Muscle layer of duodenum (tissue), 2 donors: ENCODE measurements at regions not wholly inside any gene's neighbourhood (a gene's known extent, or its start where the extent isn't known, plus 50 kb on each side); places are given as distances from the start of the nearest gene placed in this dataset.

Experiments
- H3K27ac ChIP-seq: one replicate; pipeline ENCODE4 v1.7.0; 2013; ENCODE audit warnings: mild to moderate bottlenecking, low read length
- H3K27me3 ChIP-seq: one replicate; pipeline ENCODE4 v1.7.0; 2013; ENCODE audit warnings: low read depth, mild to moderate bottlenecking, control low read depth, low read length
- H3K36me3 ChIP-seq, 2 donors: one replicate each; pipeline ENCODE4 v1.7.0; 2013; ENCODE audit warnings: low read length in 2 of 2, control low read depth in 1 of 2, mild to moderate bottlenecking in 1 of 2; ENCODE audit not compliant: insufficient read depth in 2 of 2, control insufficient read depth in 1 of 2
- H3K4me1 ChIP-seq, 2 donors: one replicate each; pipeline ENCODE4 v1.7.0; 2013; ENCODE audit warnings: low read length in 2 of 2, mild to moderate bottlenecking in 2 of 2, control low read depth in 1 of 2, moderate library complexity in 1 of 2; ENCODE audit not compliant: insufficient read depth in 2 of 2, control insufficient read depth in 1 of 2
- H3K4me3 ChIP-seq, 2 donors: one replicate each; pipeline ENCODE4 v1.7.0; 2013; ENCODE audit warnings: low read length in 2 of 2, low read depth in 1 of 2, mild to moderate bottlenecking in 1 of 2
- H3K9me3 ChIP-seq, 2 donors: one replicate each; pipeline ENCODE4 v1.7.0; 2013; ENCODE audit warnings: low read length in 2 of 2, control low read depth in 1 of 2, mild to moderate bottlenecking in 1 of 2; ENCODE audit not compliant: control insufficient read depth in 1 of 2
- donor health status: healthy.

GRCh38 chr20:57940868-57941522 is 231.2 kb upstream of the PMEPA1 start:
- H3K27me3 ChIP-seq = no peaks in the 10 kb centered on the region
- no peaks in the 10 kb centered on the region for H3K9me3 ChIP-seq
- no peaks in the 10 kb centered on the region for H3K4me1 ChIP-seq
- H3K36me3 ChIP-seq = no peaks in the 10 kb centered on the region
- H3K27ac ChIP-seq = no peak overlapping the region
- H3K4me3 ChIP-seq = no peak overlapping the region

GRCh38 chr20:57940376-57940775 is 230.6 kb upstream of the PMEPA1 start:
- H3K27ac ChIP-seq = no peak overlapping the region
- H3K4me3 ChIP-seq = no peak overlapping the region
- no peaks in the 10 kb centered on the region for H3K27me3 ChIP-seq
- no peaks in the 10 kb centered on the region for H3K4me1 ChIP-seq
- H3K36me3 ChIP-seq = no peaks in the 10 kb centered on the region
- no peaks in the 10 kb centered on the region for H3K9me3 ChIP-seq

- H3K36me3 ChIP-seq = no peaks in the 10 kb centered on the region
- no peaks in the 10 kb centered on the region for H3K27me3 ChIP-seq
- no peaks in the 10 kb centered on the region for H3K9me3 ChIP-seq
- H3K4me1 ChIP-seq = no peaks in the 10 kb centered on the region
- no peak overlapping the region for H3K4me3 ChIP-seq
- no peak overlapping the region for H3K27ac ChIP-seq
Measured at GRCh38 chr20:57939499-57939898, 229.7 kb upstream of the PMEPA1 start.

- Histone ChIP-seq H3K36me3 (no peaks in the 10 kb centered on the region), H3K4me3 (no peak overlapping the region), H3K27me3 (no peaks in the 10 kb centered on the region), H3K27ac (no peak overlapping the region), H3K4me1 (no peaks in the 10 kb centered on the region), H3K9me3 (no peaks in the 10 kb centered on the region)
Measured at GRCh38 chr20:57938158-57939108, 228.6 kb upstream of the PMEPA1 start.

- no peak overlapping the region for H3K4me3 ChIP-seq
- H3K9me3 ChIP-seq = no peaks in the 10 kb centered on the region
- no peaks in the 10 kb centered on the region for H3K27me3 ChIP-seq
- H3K4me1 ChIP-seq = no peaks in the 10 kb centered on the region
- no peaks in the 10 kb centered on the region for H3K36me3 ChIP-seq
- no peak overlapping the region for H3K27ac ChIP-seq
Measured at GRCh38 chr20:57936636-57937385, 227.0 kb upstream of the PMEPA1 start.

DNA sequence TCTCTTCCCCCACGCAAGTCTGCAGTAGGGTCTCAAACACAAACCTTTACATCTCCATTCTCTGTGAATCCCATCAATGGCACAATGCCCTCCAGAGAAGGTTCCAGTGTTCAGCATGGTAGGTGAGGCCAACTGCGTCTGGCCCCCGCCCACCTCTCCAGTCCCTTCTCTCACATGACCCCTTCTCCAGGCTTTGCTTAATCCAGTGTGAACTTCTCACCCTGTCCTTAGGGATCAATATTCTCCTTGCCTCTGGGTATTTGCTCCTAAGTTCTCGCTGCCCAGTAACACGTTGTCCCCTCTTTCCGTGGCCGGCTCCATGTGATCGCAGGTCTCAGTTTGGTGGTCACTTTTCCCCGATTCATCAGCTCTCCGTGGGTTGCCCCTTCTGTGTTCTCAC is 225.1 kb upstream of the PMEPA1 start:
- H3K36me3 ChIP-seq = no peaks in the 10 kb centered on the region
- H3K27me3 ChIP-seq = no peaks in the 10 kb centered on the region
- H3K4me3 ChIP-seq = no peak overlapping the region
- no peaks in the 10 kb centered on the region for H3K9me3 ChIP-seq
- no peaks in the 10 kb centered on the region for H3K4me1 ChIP-seq
- no peak overlapping the region for H3K27ac ChIP-seq

GRCh38 chr20:57934007-57934805 is 224.4 kb upstream of the PMEPA1 start:
- Histone ChIP-seq H3K9me3 (no peaks in the 10 kb centered on the region), H3K4me3 (no peak overlapping the region), H3K36me3 (no peaks in the 10 kb centered on the region), H3K4me1 (no peaks in the 10 kb centered on the region), H3K27me3 (no peaks in the 10 kb centered on the region), H3K27ac (no peak overlapping the region)

DNA sequence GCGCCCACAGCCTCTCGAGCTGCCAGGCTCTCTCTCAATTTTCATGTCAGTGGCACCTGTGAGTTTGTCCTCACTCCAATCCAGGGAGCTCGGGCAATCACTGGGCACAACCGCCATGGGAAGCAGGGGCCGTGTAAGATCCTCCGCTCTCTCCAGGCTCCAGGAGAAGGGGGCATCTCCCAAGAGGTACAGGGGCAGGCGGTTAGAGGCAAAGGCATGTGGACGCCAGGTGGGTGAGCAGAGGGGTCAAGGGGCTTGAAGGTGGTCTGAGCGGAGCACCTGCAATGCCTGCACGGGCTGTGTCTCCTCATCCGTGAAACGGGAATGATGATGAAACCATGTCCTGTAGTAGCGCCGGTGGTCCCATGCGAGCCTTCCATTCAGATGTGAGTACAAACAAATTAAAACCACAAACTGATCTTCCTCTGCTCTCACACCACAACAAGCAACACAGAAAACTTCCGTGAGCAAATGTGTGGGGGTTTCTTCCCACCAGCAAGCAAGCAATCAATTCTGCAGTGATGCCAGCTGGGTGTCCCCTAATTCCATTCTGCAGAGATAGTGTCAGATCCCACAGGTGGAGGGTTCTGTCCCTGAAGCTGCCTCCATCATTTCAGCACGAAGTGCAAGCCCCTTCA is 222.5 kb upstream of the PMEPA1 start:
- Histone ChIP-seq H3K36me3 (no peaks in the 10 kb centered on the region), H3K27me3 (no peaks in the 10 kb centered on the region), H3K9me3 (peaks cover 0 to 5% of the 10 kb centered on the region in 2 donors), H3K4me3 (no peak overlapping the region), H3K4me1 (no peaks in the 10 kb centered on the region), H3K27ac (no peak overlapping the region)

DNA sequence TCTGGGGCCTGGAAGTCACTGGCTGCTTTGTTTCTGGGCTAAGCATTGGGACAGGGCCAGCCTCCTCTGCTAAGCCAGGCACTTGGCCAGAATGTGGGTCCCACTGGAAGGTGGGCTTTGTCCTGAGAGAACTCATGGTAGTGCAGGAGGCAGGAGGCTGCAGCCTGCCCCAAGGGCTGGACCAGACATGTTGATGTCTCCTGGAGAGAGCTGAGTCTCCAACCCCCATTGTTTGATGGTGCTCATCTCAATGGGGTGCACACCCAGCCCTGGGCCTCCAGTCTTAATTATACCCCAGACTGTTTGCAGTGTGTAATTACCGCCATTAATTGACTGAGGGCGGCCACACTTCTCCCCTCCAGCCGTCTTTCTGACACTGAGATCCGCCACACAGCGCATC is 220.5 kb upstream of the PMEPA1 start:
- H3K4me1 ChIP-seq = no peaks in the 10 kb centered on the region
- no peaks in the 10 kb centered on the region for H3K27me3 ChIP-seq
- H3K4me3 ChIP-seq = no peak overlapping the region
- H3K36me3 ChIP-seq = no peaks in the 10 kb centered on the region
- peaks cover 0 to 5% of the 10 kb centered on the region in 2 donors for H3K9me3 ChIP-seq
- H3K27ac ChIP-seq = no peak overlapping the region

- Histone ChIP-seq H3K4me1 (no peaks in the 10 kb centered on the region), H3K36me3 (no peaks in the 10 kb centered on the region), H3K27ac (no peak overlapping the region), H3K9me3 (peaks cover 0 to 5% of the 10 kb centered on the region in 2 donors), H3K27me3 (no peaks in the 10 kb centered on the region), H3K4me3 (no peak overlapping the region)
Measured at GRCh38 chr20:57928181-57928967, 218.6 kb upstream of the PMEPA1 start.
